Omental fat pad (tissue), 3 donors: ENCODE measurements at regions not wholly inside any gene's neighbourhood (a gene's known extent, or its start where the extent isn't known, plus 50 kb on each side); places are given as distances from the start of the nearest gene placed in this dataset.

Source experiments
- ATAC-seq: fragments of 150-250 bp; one replicate; pipeline ENCODE4 v1.9.1; 2016; ENCODE audit warnings: mild to moderate bottlenecking, moderate library complexity; ENCODE audit not compliant: low FRiP score
- DNase-seq: peaks from one replicate; pipeline ENCODE4 v3.0.0-alpha.2; 2019; ENCODE audit warnings: low spot score
- TF ChIP-seq, protein P1 (sequence below), 3 donors: fragments of 450-650 bp; IDR thresholded peaks; one replicate each; pipeline ENCODE4 v1.5.1; 2016 to 2017; ENCODE audit warnings: antibody characterized with exemption in 3 of 3, mild to moderate bottlenecking in 3 of 3, moderate library complexity in 2 of 3

DNA sequence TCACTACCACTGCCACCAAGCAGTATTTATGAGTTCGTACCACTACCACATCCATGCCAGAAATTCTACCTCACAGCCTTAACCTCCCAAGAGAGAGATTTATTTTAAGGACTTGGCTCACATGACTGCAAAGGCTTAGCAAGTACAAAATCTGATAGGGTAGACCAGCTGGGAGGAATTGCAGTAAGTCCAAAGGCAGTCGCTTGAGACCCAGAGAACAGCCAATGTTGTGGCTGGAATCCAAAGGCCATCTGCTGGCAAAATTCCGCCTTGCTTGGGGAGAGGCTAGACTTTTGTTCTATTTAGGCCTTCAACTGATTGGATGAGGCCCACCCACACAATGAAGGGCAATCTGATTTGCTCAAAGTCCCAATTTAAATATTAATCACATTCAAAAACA, 101.4 kb upstream of the STT3B start:
- ATAC-seq = no peak

DNA sequence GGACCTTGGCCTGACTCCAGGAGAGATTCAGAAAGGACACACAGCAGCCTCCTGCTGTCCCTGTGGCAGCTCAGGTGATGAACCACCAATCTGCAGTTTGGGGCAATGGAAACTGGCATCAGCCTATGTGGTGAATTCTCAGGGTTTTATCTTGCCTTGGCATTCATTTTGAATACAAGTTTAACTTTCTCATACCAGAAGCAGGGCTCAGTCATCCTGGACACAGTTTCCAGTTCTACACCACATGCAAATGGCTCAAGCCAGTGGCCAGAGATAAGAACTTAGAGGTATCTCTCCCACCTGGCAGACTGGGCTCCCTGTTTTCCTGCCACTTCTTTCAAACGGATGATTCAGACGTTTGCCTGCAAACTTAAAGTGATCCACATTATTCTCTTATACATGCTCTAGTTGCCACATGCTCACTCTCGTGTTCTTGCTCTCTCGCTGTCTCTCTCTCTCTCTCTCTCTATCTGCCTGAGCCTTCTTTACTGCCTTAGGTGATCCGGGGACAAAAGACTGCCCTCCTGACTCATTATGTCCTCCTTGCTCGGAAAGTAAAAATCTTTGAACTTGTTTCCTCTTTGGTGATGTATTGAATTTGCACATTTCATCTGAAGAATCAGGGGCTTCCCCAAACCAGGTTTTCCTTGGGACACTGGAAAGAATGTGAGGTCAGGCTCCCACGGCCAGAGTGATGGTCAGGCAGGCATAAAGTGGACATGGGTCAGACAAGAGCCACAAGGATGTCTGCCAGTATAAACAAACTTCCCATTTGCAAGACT, 99.6 kb upstream of the STT3B start:
- TF ChIP-seq, protein P1, sequence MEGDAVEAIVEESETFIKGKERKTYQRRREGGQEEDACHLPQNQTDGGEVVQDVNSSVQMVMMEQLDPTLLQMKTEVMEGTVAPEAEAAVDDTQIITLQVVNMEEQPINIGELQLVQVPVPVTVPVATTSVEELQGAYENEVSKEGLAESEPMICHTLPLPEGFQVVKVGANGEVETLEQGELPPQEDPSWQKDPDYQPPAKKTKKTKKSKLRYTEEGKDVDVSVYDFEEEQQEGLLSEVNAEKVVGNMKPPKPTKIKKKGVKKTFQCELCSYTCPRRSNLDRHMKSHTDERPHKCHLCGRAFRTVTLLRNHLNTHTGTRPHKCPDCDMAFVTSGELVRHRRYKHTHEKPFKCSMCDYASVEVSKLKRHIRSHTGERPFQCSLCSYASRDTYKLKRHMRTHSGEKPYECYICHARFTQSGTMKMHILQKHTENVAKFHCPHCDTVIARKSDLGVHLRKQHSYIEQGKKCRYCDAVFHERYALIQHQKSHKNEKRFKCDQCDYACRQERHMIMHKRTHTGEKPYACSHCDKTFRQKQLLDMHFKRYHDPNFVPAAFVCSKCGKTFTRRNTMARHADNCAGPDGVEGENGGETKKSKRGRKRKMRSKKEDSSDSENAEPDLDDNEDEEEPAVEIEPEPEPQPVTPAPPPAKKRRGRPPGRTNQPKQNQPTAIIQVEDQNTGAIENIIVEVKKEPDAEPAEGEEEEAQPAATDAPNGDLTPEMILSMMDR (IDR thresholded peaks at IDR 0.05) = no peak
- no peak for DNase-seq
- ATAC-seq = no peak

More for the DNA sequence above, 101.4 kb upstream of the STT3B start:
- no peak for DNase-seq
- TF ChIP-seq, protein P1 (IDR thresholded peaks at IDR 0.05) = no peak

DNA sequence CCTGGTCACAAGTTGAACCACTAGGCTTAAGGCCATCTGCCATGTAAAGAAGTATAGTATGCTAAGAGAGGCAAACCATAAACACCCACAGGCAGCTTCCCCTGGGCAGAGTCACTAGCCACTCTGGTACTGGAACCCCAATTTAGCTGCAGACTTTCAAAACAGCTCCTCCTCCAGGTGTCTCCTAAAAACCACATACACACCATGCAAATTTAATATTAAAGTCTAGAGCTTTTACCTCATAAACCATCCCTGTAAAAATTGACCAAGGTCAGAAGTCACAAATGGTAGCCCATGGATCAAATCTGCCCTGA, 99.1 kb upstream of the STT3B start:
- TF ChIP-seq, protein P1 (IDR thresholded peaks at IDR 0.05) = no peak
- ATAC-seq (no peak), DNase-seq (no peak)

DNA sequence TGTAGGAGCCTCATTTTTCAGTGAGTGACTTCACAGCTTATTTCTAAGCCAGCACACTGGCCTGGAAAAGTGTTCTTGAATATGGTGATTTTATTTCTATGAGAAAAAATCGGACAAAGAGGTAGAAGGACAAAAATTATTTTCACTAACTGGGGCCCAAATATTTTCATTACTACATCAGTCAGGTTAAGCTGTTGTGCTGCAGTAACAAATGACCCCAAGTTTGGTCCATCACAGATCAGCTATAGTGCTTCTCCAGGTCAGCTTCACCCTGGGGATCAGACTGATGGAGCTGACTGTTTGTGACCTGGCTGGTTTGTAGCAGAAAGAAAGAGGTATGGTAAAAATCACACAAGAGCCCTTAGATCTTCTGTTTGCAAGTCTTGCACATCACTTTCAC, 97.9 kb upstream of the STT3B start:
- ATAC-seq (no peak), DNase-seq (no peak)
- TF ChIP-seq, protein P1 (IDR thresholded peaks at IDR 0.05) = no peak

DNA sequence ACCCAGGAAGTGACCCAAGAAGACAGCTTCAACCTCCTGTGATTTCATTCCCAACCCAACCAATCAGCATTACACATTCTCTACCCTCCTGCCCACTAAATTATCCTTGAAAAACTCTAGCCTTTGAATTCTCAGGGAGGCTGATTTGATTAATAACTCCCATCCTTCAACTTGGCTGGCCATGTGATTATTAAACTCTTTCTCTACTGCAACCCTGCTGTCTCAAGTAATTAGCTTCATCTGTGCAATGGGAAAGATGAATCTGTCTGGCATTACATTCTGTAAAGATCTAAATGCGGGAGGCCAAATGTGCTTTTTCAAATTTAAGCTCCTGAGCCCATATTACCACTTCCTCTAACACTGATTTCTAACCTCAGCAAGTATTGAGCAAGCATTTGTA, 95.9 kb upstream of the STT3B start:
- no peak for ATAC-seq
- TF ChIP-seq, protein P1 (IDR thresholded peaks at IDR 0.05) = no peak
- no peak for DNase-seq

DNA sequence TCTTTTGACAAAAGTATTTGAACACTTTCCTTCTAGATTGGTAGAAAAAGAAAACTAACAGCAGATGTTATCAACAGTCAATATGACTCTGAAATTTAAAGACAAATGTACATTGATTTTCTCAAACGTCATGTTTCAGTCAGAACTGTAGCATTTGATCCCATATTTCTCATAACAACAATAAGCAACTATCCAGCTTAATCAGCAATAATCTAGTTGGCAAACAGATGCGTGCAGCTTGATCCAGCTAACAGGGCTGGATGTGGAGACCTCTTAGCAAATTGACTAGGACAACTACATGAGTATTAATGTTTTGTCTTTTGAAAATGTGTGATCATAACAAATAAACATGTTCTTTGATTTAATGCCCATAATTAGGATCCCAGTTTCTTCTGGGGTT, 94.0 kb upstream of the STT3B start:
- ATAC-seq (no peak), DNase-seq (no peak)
- TF ChIP-seq, protein P1 (IDR thresholded peaks at IDR 0.05) = no peak
